ENCODE measurements at regions not wholly inside any gene's neighbourhood (a gene's known extent, or its start where the extent isn't known, plus 50 kb on each side); places are given as distances from the start of the nearest gene placed in this dataset.
"Not testable (repeated sequence)": the region's sequence is repeated elsewhere in the genome, so short reads cannot be mapped to it uniquely, and the experiment has no call there.

GRCh38 chr3:73155441-73155840 lies 94.0 kb downstream of the EBLN2 start:
- DNase-seq; H3K36me3 ChIP-seq (replicated peaks in 1 of 2; ENCODE audit: insufficient read depth in 1 of 2, low read depth in 2 of 2); H3K4me1 ChIP-seq; intact Hi-C loops (cut with DNase I); H3K27ac ChIP-seq; H3K27me3 ChIP-seq; H3K4me3 ChIP-seq; ATAC-seq; H3K9me3 ChIP-seq: not testable (repeated sequence)
- WGBS, 2 donors = 84 to 85% methylated on average over 3 of the region's 3 CpGs

- H3K9me3 ChIP-seq = no peaks in the 10 kb centered on the region
- 80 to 88% methylated on average over 4 of the region's 4 CpGs for WGBS, 2 donors
- ATAC-seq (no peak), DNase-seq (no peak)
- TF ChIP-seq POLR2A (IDR thresholded peaks at IDR 0.05) = no peak
- TF ChIP-seq, protein P1, sequence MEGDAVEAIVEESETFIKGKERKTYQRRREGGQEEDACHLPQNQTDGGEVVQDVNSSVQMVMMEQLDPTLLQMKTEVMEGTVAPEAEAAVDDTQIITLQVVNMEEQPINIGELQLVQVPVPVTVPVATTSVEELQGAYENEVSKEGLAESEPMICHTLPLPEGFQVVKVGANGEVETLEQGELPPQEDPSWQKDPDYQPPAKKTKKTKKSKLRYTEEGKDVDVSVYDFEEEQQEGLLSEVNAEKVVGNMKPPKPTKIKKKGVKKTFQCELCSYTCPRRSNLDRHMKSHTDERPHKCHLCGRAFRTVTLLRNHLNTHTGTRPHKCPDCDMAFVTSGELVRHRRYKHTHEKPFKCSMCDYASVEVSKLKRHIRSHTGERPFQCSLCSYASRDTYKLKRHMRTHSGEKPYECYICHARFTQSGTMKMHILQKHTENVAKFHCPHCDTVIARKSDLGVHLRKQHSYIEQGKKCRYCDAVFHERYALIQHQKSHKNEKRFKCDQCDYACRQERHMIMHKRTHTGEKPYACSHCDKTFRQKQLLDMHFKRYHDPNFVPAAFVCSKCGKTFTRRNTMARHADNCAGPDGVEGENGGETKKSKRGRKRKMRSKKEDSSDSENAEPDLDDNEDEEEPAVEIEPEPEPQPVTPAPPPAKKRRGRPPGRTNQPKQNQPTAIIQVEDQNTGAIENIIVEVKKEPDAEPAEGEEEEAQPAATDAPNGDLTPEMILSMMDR (IDR thresholded peaks at IDR 0.05) = no peak
- no peaks in the 10 kb centered on the region for H3K27me3 ChIP-seq
- no peak overlapping the region for H3K27ac ChIP-seq
- H3K4me1 ChIP-seq = no peaks in the 10 kb centered on the region
- intact Hi-C loops (cut with DNase I) = no loop called here
- H3K36me3 ChIP-seq (replicated peaks in 1 of 2; ENCODE audit: insufficient read depth in 1 of 2, low read depth in 2 of 2) = no peaks in the 10 kb centered on the region
- H3K4me3 ChIP-seq = no peak overlapping the region
Measured at GRCh38 chr3:73164622-73165021, 103.2 kb downstream of the EBLN2 start.

- 92 to 100% methylated on average over 1 of the region's 1 CpG for WGBS, 2 donors
- Histone ChIP-seq H3K36me3 (replicated peaks in 1 of 2; ENCODE audit: insufficient read depth in 1 of 2, low read depth in 2 of 2) (no peaks in the 10 kb centered on the region), H3K4me1 (no peaks in the 10 kb centered on the region), H3K27me3 (no peaks in the 10 kb centered on the region), H3K27ac (no peak overlapping the region), H3K4me3 (no peak overlapping the region), H3K9me3 (no peaks in the 10 kb centered on the region)
- no peak for DNase-seq
- TF ChIP-seq POLR2A (IDR thresholded peaks at IDR 0.05) = no peak
- TF ChIP-seq, protein P1 (IDR thresholded peaks at IDR 0.05) = no peak
- intact Hi-C loops (cut with DNase I) = no loop called here
- ATAC-seq = no peak
Measured at GRCh38 chr3:73175698-73176097, 114.2 kb downstream of the EBLN2 start.

DNA sequence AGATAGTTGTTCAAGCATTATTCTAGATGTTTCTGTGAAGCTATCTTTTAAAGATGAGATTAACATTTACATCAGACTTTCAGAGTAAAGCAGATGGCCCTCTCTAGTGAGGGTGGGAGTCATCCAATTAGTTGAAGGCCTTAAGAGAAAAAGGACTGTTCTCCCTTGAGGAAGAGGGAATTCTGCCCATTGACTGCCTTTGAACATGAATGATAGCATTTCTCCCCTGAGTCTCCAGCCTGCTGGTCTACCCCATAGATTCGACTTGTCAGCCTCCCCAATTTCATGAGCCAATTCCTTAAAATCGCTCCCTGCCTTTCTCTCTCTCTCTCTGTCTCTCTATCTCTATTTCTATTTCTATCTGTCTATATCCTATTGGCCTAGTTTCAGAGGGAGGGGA lies 115.5 kb downstream of the EBLN2 start:
- Histone ChIP-seq H3K36me3 (replicated peaks in 1 of 2; ENCODE audit: insufficient read depth in 1 of 2, low read depth in 2 of 2) (no peaks in the 10 kb centered on the region), H3K27ac (no peak overlapping the region), H3K9me3 (no peaks in the 10 kb centered on the region), H3K27me3 (no peaks in the 10 kb centered on the region), H3K4me1 (no peaks in the 10 kb centered on the region), H3K4me3 (no peak overlapping the region)
- no peak for ATAC-seq
- DNase-seq = no peak
- TF ChIP-seq, protein P1 (IDR thresholded peaks at IDR 0.05) = no peak
- TF ChIP-seq POLR2A (IDR thresholded peaks at IDR 0.05) = no peak
- WGBS, 2 donors = 83 to 84% methylated on average over 2 of the region's 2 CpGs
- intact Hi-C loops (cut with DNase I) = no loop called here

DNA sequence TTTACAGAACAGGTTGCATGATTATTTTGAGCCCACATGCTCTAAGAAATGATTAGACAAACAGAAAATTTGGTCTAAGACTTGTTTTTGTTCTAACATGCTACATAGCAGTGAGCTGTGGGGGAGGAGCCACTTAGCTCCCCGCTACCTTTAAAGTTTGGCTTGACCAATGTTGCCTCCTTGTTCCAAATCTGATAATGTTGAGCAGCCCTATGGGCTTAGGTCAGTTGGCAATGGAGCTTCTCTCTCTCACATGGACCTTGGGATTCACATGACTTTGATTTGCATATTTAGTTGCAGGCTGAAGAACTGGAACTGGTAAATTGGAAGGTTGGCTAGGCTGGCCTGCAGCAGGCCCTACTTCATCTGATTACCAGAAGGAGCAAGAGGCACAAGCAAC lies 116.4 kb downstream of the EBLN2 start:
- H3K9me3 ChIP-seq = no peaks in the 10 kb centered on the region
- no peak overlapping the region for H3K27ac ChIP-seq
- H3K36me3 ChIP-seq (replicated peaks in 1 of 2; ENCODE audit: insufficient read depth in 1 of 2, low read depth in 2 of 2) = no peaks in the 10 kb centered on the region
- H3K4me3 ChIP-seq = no peak overlapping the region
- intact Hi-C loops (cut with DNase I) = no loop called here
- no peak for ATAC-seq
- H3K4me1 ChIP-seq = no peaks in the 10 kb centered on the region
- WGBS, 2 donors = 80 to 88% methylated on average over 1 of the region's 1 CpG
- no peaks in the 10 kb centered on the region for H3K27me3 ChIP-seq
- DNase-seq = no peak
- no peak for TF ChIP-seq POLR2A (IDR thresholded peaks at IDR 0.05)
- TF ChIP-seq, protein P1 (IDR thresholded peaks at IDR 0.05) = no peak

Measured in body of pancreas (tissue), 4 donors.